D341Med (cell line): ENCODE measurements at regions not wholly inside any gene's neighbourhood (a gene's known extent, or its start where the extent isn't known, plus 50 kb on each side); places are given as distances from the start of the nearest gene placed in this dataset.
"Not testable (repeated sequence)": the region's sequence is repeated elsewhere in the genome, so short reads cannot be mapped to it uniquely, and the experiment has no call there.

Experiments
- DNase-seq: peaks from one replicate; pipeline ENCODE4 v3.0.0; 2012; ENCODE audit warnings: low spot score

GRCh38 chr3:43838009-43838758 lies 147.4 kb downstream of the ABHD5 start:
- no peak for DNase-seq

GRCh38 chr3:43838877-43839276 lies 148.1 kb downstream of the ABHD5 start:
- DNase-seq, result no peak

- DNase-seq, result no peak
Observed at GRCh38 chr3:43843386-43843785, 152.6 kb downstream of the ABHD5 start.

GRCh38 chr3:43844757-43845156 lies 154.0 kb downstream of the ABHD5 start:
- no peak for DNase-seq

- DNase-seq, result not testable (repeated sequence)
Observed at GRCh38 chr3:43845553-43845952, 154.8 kb downstream of the ABHD5 start.

GRCh38 chr3:43852066-43852465 lies 161.3 kb downstream of the ABHD5 start:
- DNase-seq, result no peak

- DNase-seq, result no peak
Observed at GRCh38 chr3:43854283-43854682, 163.5 kb downstream of the ABHD5 start.

GRCh38 chr3:43854916-43855315 lies 164.2 kb downstream of the ABHD5 start:
- no peak for DNase-seq

GRCh38 chr3:43855674-43856299 lies 165.0 kb downstream of the ABHD5 start:
- DNase-seq, result peak; percentile 80

GRCh38 chr3:43856351-43856750 lies 165.6 kb downstream of the ABHD5 start:
- DNase-seq, result no peak

GRCh38 chr3:43856761-43857160 lies 166.0 kb downstream of the ABHD5 start:
- no peak for DNase-seq

- no peak for DNase-seq
Observed at GRCh38 chr3:43857361-43858293, 166.9 kb downstream of the ABHD5 start.

- no peak for DNase-seq
Observed at GRCh38 chr3:43858294-43858701, 167.6 kb downstream of the ABHD5 start.

- no peak for DNase-seq
Observed at GRCh38 chr3:43859766-43860165, 169.0 kb downstream of the ABHD5 start.

- DNase-seq, result no peak
Observed at GRCh38 chr3:43861635-43862034, 170.9 kb downstream of the ABHD5 start.

- no peak for DNase-seq
Observed at GRCh38 chr3:43862470-43862869, 171.7 kb downstream of the ABHD5 start.

GRCh38 chr3:43862992-43863805 lies 172.5 kb downstream of the ABHD5 start:
- DNase-seq, result no peak

- DNase-seq, result no peak
Observed at GRCh38 chr3:43863966-43864933, 173.5 kb downstream of the ABHD5 start.

GRCh38 chr3:43865351-43865750 lies 174.6 kb downstream of the ABHD5 start:
- no peak for DNase-seq

- DNase-seq, result no peak
Observed at GRCh38 chr3:43865887-43866528, 175.3 kb downstream of the ABHD5 start.
